ENCODE measurements at regions not wholly inside any gene's neighbourhood (a gene's known extent, or its start where the extent isn't known, plus 50 kb on each side); places are given as distances from the start of the nearest gene placed in this dataset.
A peak's percentile ranks its signal among the peaks of the same experiment; 100 is the strongest.
"Not testable (repeated sequence)": the region's sequence is repeated elsewhere in the genome, so short reads cannot be mapped to it uniquely, and the experiment has no call there.

DNA sequence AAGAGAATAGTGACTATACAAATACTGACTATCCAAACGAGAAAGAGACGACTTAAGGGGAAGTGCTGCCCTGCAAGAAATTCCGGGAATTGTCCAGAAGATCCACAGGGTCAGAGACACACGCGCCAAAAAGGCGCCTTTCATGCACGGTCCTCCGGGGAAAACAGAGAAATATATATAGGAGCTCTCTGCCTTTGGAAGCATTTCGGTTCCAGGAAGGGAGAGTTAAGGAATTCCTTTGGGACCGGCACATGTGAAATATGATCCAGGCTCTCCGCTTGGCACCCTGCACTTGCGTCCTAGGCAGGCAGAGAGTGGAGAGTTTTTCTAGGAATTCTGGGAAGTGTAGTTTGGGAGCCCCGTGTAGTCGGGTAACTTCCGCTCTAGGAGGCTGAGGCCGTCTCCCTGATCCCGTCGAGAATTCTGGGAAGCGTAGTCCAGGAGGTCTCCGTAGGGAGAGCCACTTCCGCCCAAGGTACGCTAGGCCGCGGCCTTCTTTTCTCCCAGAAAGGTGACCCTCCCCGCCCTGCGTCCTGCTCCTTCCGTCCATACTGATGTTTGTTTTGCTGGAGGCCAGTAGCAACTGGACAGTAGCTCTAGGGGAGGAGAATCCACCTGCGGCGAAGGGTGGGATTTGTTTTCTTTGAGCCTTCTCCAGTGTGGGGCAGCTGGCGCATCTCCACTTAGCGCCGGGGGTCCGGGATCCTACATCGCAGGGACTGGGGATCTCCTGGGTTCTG lies 69.4 kb upstream of the GPR39 start:
- CTCF ChIA-PET; H3K4me3 Mint-ChIP-seq; H3K9me3 Mint-ChIP-seq; H3K4me1 Mint-ChIP-seq (ENCODE audit: low read depth); intact Hi-C loops (cut with micrococcal nuclease); POLR2A ChIA-PET; ATAC-seq; H3K36me3 Mint-ChIP-seq (ENCODE audit: low read depth); H3K27ac Mint-ChIP-seq; DNase-seq: not testable (repeated sequence)
- H3K27me3 Mint-ChIP-seq = peaks cover 12% of the 10 kb centered on the region

DNA sequence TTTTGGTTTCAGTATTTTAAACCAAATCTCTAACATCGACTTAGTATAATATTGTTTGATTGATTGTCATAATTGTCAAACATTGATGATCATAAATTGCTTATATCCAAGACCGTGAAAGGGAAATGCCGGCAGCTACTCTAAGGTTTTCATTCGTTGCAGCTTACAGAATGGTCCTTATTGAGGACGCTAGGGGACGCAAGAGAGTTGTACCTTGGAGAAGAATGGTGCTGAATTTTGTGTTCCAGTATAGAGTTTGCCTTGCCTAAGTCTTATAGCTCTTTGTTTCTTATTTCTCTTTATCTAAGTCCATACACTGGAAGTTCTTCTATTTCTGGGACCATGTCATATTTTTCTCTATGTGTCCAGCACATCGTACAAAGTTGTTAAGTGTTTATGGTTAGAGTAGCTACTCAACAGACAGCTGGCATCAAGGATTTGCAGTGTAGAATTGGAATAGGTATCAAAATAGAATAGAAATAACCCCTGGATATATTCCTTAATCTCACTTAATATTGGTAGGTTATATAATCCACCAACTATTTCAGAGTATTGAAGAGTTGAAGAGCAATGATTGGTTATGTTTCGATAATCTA lies 67.4 kb upstream of the GPR39 start:
- CTCF ChIA-PET; H3K27ac Mint-ChIP-seq; H3K36me3 Mint-ChIP-seq (ENCODE audit: low read depth); H3K4me1 Mint-ChIP-seq (ENCODE audit: low read depth); intact Hi-C loops (cut with micrococcal nuclease); POLR2A ChIA-PET; ATAC-seq; H3K9me3 Mint-ChIP-seq; H3K4me3 Mint-ChIP-seq: not testable (repeated sequence)
- DNase-seq = peak; percentile 26
- H3K27me3 Mint-ChIP-seq = peaks cover 15% of the 10 kb centered on the region
- TF ChIP-seq, protein P1, sequence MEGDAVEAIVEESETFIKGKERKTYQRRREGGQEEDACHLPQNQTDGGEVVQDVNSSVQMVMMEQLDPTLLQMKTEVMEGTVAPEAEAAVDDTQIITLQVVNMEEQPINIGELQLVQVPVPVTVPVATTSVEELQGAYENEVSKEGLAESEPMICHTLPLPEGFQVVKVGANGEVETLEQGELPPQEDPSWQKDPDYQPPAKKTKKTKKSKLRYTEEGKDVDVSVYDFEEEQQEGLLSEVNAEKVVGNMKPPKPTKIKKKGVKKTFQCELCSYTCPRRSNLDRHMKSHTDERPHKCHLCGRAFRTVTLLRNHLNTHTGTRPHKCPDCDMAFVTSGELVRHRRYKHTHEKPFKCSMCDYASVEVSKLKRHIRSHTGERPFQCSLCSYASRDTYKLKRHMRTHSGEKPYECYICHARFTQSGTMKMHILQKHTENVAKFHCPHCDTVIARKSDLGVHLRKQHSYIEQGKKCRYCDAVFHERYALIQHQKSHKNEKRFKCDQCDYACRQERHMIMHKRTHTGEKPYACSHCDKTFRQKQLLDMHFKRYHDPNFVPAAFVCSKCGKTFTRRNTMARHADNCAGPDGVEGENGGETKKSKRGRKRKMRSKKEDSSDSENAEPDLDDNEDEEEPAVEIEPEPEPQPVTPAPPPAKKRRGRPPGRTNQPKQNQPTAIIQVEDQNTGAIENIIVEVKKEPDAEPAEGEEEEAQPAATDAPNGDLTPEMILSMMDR (IDR thresholded peaks at IDR 0.05) = peak; percentile 33

DNA sequence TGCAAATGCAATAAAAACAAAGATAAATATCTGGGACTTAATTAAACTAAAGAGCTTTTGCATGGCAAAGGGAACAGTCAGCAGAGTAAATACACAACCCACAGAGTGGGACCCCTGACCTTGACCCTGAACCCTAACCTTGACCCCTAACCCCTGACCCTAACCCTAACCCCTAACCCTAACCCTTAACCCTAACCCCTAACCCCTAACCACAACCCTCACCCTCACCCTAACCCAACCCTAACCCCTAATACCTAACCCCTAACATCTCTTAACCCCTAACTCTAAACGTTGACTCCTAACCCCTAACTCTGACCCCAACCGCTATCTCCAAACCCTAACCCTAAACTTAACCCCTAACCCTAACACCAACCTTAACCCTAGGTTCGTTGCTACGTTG lies 64.9 kb upstream of the GPR39 start:
- ATAC-seq; H3K4me3 Mint-ChIP-seq; H3K27ac Mint-ChIP-seq; intact Hi-C loops (cut with micrococcal nuclease); DNase-seq; H3K36me3 Mint-ChIP-seq (ENCODE audit: low read depth); H3K9me3 Mint-ChIP-seq; H3K4me1 Mint-ChIP-seq (ENCODE audit: low read depth); POLR2A ChIA-PET; CTCF ChIA-PET: not testable (repeated sequence)
- H3K27me3 Mint-ChIP-seq = peaks cover 18% of the 10 kb centered on the region

DNA sequence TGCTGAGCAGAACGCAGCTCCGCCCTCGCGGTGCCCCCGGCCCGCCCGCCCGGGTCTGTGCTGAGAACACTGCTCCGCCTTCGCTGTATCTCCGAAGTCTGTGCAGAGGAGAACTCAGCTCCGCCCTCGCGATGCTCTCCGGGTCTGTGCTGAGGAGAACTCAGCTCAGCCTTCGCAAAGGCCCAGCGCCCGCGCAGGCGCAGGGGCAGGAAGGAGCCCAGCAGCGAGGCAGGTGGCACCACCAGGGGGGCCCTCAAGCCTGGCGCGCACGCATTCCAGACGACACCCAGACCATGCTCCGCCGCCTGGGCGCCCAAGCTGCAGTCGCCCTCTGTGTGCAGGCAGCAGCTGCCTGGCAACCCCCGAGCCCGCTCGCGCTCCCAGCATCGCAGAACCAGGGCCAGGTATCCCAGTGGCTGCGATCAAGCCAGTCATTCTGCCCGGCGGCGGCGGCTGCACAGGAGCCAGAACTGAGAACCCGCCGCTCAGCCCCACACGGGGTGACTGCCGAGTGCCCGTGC lies 64.1 kb upstream of the GPR39 start:
- H3K36me3 Mint-ChIP-seq (ENCODE audit: low read depth); POLR2A ChIA-PET: not testable (repeated sequence)

DNA sequence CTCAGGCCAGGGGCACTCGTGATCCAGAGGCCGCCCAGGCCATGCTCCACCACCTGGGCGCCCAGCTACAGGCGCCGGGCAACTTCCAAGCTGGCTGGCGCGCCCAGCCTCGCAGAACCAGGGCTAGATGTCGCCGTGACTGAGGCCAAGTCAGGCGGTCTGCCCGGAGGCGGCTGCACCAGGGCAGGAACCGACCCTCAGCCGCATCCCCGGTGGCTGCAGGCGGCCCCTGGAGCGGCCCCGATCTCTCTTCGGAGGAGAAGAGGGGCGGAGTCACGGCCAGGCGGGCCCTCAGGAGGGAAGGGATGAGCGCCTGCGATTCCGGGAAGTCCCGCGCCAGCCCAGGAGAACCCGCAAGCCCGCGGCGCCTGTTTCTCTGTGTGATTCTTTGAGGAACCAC lies 63.2 kb upstream of the GPR39 start:
- H3K4me1 Mint-ChIP-seq (ENCODE audit: low read depth); H3K4me3 Mint-ChIP-seq; H3K36me3 Mint-ChIP-seq (ENCODE audit: low read depth); DNase-seq; H3K9me3 Mint-ChIP-seq; POLR2A ChIA-PET; intact Hi-C loops (cut with micrococcal nuclease); ATAC-seq; H3K27ac Mint-ChIP-seq; CTCF ChIA-PET: not testable (repeated sequence)
- H3K27me3 Mint-ChIP-seq = peaks cover 18% of the 10 kb centered on the region

More for the DNA sequence above, 64.1 kb upstream of the GPR39 start:
- H3K27ac Mint-ChIP-seq; ATAC-seq; intact Hi-C loops (cut with micrococcal nuclease); H3K4me3 Mint-ChIP-seq; CTCF ChIA-PET; H3K4me1 Mint-ChIP-seq (ENCODE audit: low read depth); H3K9me3 Mint-ChIP-seq: not testable (repeated sequence)
- peak; percentile 14 for DNase-seq
- H3K27me3 Mint-ChIP-seq = peaks cover 18% of the 10 kb centered on the region

DNA sequence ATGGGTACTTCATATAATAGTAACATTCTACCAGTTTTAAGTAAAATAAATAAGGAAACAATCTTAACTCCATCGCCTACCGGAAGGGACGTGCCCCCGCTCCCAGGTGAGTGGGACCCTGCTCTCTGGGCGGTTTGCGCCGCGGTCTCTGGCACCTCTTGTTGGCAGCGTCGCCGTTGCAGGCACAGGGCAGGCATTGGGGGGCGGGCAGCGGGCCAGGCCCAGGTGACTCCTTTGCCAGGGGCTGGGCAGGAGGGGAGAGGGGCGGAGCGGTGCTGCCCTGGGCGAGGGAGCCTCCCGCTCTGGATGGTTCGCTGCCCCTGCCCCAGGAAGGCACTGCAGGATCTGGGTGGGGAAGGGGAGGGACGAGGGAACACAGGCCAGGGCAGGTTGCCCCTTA lies 55.6 kb upstream of the GPR39 start:
- CTCF ChIA-PET; H3K36me3 Mint-ChIP-seq (ENCODE audit: low read depth); DNase-seq; H3K4me1 Mint-ChIP-seq (ENCODE audit: low read depth); POLR2A ChIA-PET; H3K4me3 Mint-ChIP-seq; H3K27ac Mint-ChIP-seq; H3K27me3 Mint-ChIP-seq; ATAC-seq; intact Hi-C loops (cut with micrococcal nuclease): not testable (repeated sequence)
- peaks cover 11% of the 10 kb centered on the region for H3K9me3 Mint-ChIP-seq

DNA sequence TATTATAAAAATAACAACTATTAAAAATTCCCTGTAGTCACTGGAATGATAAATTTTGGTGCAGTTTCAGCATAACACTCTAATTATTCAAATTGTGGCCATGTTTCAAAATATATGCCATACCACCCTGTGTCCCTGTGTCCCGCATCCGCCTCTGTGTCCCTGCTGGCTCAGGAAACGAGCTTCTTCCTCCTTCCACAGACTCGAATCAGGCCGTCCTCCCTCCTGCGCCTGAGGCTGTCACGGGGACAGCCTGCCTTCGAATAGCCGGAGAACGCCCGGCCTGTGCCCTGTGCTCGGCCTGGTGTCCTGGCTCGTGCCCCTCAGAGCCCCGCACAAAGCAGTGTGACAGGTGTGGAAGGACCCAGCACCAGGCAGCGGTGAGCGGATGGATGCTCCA lies 55.1 kb upstream of the GPR39 start:
- POLR2A ChIA-PET; H3K27ac Mint-ChIP-seq; ATAC-seq; H3K36me3 Mint-ChIP-seq (ENCODE audit: low read depth); H3K4me3 Mint-ChIP-seq; H3K4me1 Mint-ChIP-seq (ENCODE audit: low read depth); intact Hi-C loops (cut with micrococcal nuclease); H3K27me3 Mint-ChIP-seq; DNase-seq; CTCF ChIA-PET: not testable (repeated sequence)
- peaks cover 15% of the 10 kb centered on the region for H3K9me3 Mint-ChIP-seq

DNA sequence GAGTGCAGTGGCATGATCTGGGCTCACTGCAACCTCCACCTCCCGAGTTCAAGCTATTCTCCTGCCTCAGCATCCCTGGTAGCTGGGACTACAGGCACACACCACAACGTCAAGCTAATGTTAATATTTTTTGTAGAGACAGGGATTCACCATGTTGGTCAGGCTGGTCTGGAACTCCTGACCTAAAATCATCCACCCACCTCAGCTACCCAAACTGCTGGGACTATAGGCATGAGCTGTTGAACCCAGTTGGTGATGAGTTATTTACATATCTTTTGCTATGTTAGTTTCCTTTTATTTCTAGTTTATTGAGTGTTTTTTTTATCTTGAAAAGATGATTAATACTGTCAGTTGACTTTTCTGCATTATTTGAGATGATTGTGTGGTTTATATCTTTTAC lies 53.3 kb upstream of the GPR39 start:
- DNase-seq; H3K4me3 Mint-ChIP-seq; H3K27ac Mint-ChIP-seq; intact Hi-C loops (cut with micrococcal nuclease); H3K4me1 Mint-ChIP-seq (ENCODE audit: low read depth); POLR2A ChIA-PET; H3K36me3 Mint-ChIP-seq (ENCODE audit: low read depth); ATAC-seq; H3K27me3 Mint-ChIP-seq; CTCF ChIA-PET: not testable (repeated sequence)
- H3K9me3 Mint-ChIP-seq = peaks cover 15% of the 10 kb centered on the region

DNA sequence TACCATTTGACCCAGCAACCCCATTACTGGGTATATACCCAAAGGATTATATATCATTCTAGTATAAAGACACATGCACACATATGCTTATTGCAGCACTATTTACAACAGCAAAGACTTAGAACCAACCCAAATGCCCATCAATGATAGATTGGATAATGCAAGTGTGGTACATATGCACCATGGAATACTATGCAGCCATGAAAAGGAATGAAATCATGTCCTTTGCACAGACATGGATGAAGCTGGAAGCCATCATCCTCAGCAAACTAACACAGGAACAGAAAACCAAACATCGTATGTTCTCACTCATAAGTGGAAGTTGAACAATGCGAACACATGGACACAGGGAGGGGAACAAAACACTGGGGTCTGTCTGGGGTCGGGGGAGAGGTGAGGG lies 50.6 kb upstream of the GPR39 start:
- intact Hi-C loops (cut with micrococcal nuclease); CTCF ChIA-PET; ATAC-seq; POLR2A ChIA-PET; H3K27me3 Mint-ChIP-seq; DNase-seq; H3K27ac Mint-ChIP-seq; H3K36me3 Mint-ChIP-seq (ENCODE audit: low read depth); H3K4me1 Mint-ChIP-seq (ENCODE audit: low read depth); H3K4me3 Mint-ChIP-seq: not testable (repeated sequence)
- peaks cover 17% of the 10 kb centered on the region for H3K9me3 Mint-ChIP-seq
